HCT116 (cell line): ENCODE measurements at regions not wholly inside any gene's neighbourhood (a gene's known extent, or its start where the extent isn't known, plus 50 kb on each side); places are given as distances from the start of the nearest gene placed in this dataset.

Experiments
- ATAC-seq: fragments of 200-7000 bp; cut with Tn5 transposase; 2 replicates; pipeline ENCODE4 v1.9.1; 2020; ENCODE audit warnings: mild to moderate bottlenecking, moderate library complexity
- BruUV-seq: library from RNA; stranded (reverse); fragments of 400-500 nt; replicated peaks from 2 replicates; lab custom pipeline; 2021; lab: Mats Ljungman, UMichigan
- CTCF ChIA-PET: fragments of 300-600 bp; sonication (Branson Sonifier 250); formaldehyde crosslinking; loops from one replicate; lab custom pipeline; 2021; ENCODE audit warnings: antibody characterized with exemption; lab: Charles Lee
- POLR2A ChIA-PET: fragments of 300-600, 350-600 bp; sonication (Branson Sonifier 250); formaldehyde crosslinking; loops from one replicate; lab custom pipeline; 2021; ENCODE audit warnings: antibody characterized with exemption; lab: Charles Lee
- RAD21 ChIA-PET, 2 experiments: fragments of 300-600 bp; sonication (Branson Sonifier 250); formaldehyde crosslinking; loops; one replicate each; lab custom pipeline; 2023; ENCODE audit warnings: low total read pairs in 2 of 2; ENCODE audit not compliant: uncharacterized antibody in 2 of 2, unreplicated experiment in 2 of 2, low non-redundant PET in 1 of 2; lab: Charles Lee
- DNase-seq: peaks from one replicate; pipeline ENCODE4 v3.0.0-alpha.2; 2010; ENCODE audit warnings: low read depth, low spot score
- H2AFZ ChIP-seq: fragments of 200-600 bp; shearing (Covaris generic), sonication (generic); 2 replicates; pipeline ENCODE4 v1.6.1; 2017; ENCODE audit warnings: low read depth, mixed run types, mixed read lengths, antibody characterized with exemption, low read length; ENCODE audit not compliant: poor library complexity, severe bottlenecking
- H3K27ac ChIP-seq: 2 replicates; pipeline ENCODE4 v1.5.1; 2012; ENCODE audit warnings: low read depth, low read length
- H3K27me3 ChIP-seq: fragments of 200-600 bp; sonication (generic); 2 replicates; pipeline ENCODE4 v1.6.1; 2016; ENCODE audit warnings: mixed run types, low read length, mixed read lengths; ENCODE audit not compliant: insufficient read depth
- H3K36me3 ChIP-seq, 2 experiments: fragments of 200-500 bp in 1 of 2; fragments of 200-600 bp in 1 of 2; sonication (Bioruptor generic) in 1 of 2; sonication (generic) in 1 of 2; 2 replicates each; pipeline versions ENCODE4 v1.5.1 to v1.6.1; 2014 to 2016; ENCODE audit warnings: low read length in 2 of 2, inconsistent platforms in 1 of 2, mixed read lengths in 1 of 2, mixed run types in 1 of 2; ENCODE audit not compliant: insufficient read depth in 2 of 2, control insufficient read depth in 1 of 2
- H3K4me1 ChIP-seq, 2 experiments: fragments of 200-600 bp in 1 of 2; sonication (generic) in 1 of 2; 2 replicates each; pipeline versions ENCODE4 v1.5.1 to v1.6.1; 2012 to 2017; ENCODE audit warnings: low read length in 2 of 2, inconsistent platforms in 1 of 2, mild to moderate bottlenecking in 1 of 2, mixed read lengths in 1 of 2, mixed run types in 1 of 2, moderate library complexity in 1 of 2; ENCODE audit not compliant: insufficient read depth in 2 of 2, control insufficient read depth in 1 of 2
- H3K4me2 ChIP-seq: fragments of 200-600 bp; sonication (generic); 2 replicates; pipeline ENCODE4 v1.6.1; 2017; ENCODE audit warnings: mixed run types, low read length, mixed read lengths
- H3K4me3 ChIP-seq, 2 experiments: fragments of 200-600 bp in 1 of 2; sonication (generic) in 1 of 2; replicated peaks in 1 of 2; 2 replicates each; pipeline ENCODE4 v1.5.1; 2011 to 2016; ENCODE audit warnings: low read length in 2 of 2, control low read depth in 1 of 2, low read depth in 1 of 2, mild to moderate bottlenecking in 1 of 2, mixed read lengths in 1 of 2, mixed run types in 1 of 2
- H3K79me2 ChIP-seq: fragments of 200-600 bp; sonication (generic); 2 replicates; pipeline ENCODE4 v1.6.1; 2017; ENCODE audit warnings: mild to moderate bottlenecking, mixed run types, low read length, moderate library complexity, mixed read lengths; ENCODE audit not compliant: insufficient read depth
- H3K9ac ChIP-seq: fragments of 200-600 bp; sonication (generic); 2 replicates; pipeline ENCODE4 v1.6.1; 2016; ENCODE audit warnings: low read length, mixed read lengths
- H3K9me2 ChIP-seq: fragments of 200-600 bp; sonication (generic), shearing (Covaris generic); 2 replicates; pipeline ENCODE4 v1.6.1; 2017; ENCODE audit warnings: mixed run types, mild to moderate bottlenecking, moderate library complexity; ENCODE audit not compliant: insufficient read depth
- H3K9me3 ChIP-seq, 2 experiments: fragments of 200-500 bp in 1 of 2; fragments of 200-600 bp in 1 of 2; sonication (Bioruptor generic) in 1 of 2; sonication (generic) in 1 of 2; 2 replicates each; pipeline ENCODE4 v1.6.1; 2014 to 2017; ENCODE audit warnings: low read length in 2 of 2, mixed read lengths in 2 of 2, inconsistent platforms in 1 of 2, low read depth in 1 of 2, mild to moderate bottlenecking in 1 of 2, mixed run types in 1 of 2, moderate library complexity in 1 of 2; ENCODE audit not compliant: control insufficient read depth in 1 of 2, insufficient read depth in 1 of 2
- H4K20me1 ChIP-seq: fragments of 200-600 bp; sonication (generic), shearing (Covaris generic); 2 replicates; pipeline ENCODE4 v1.6.1; 2017; ENCODE audit warnings: mixed run types, mild to moderate bottlenecking, moderate library complexity; ENCODE audit not compliant: insufficient read depth
- CEBPB ChIP-seq: IDR thresholded peaks from 2 replicates; pipeline ENCODE4 v1.6.1; 2012; ENCODE audit warnings: low read depth
- EGR1 ChIP-seq: IDR thresholded peaks from 2 replicates; pipeline ENCODE4 v1.6.1; 2012; ENCODE audit warnings: low read depth
- ELF1 ChIP-seq: IDR thresholded peaks from 2 replicates; pipeline ENCODE4 v1.6.1; 2012; ENCODE audit warnings: low read depth, borderline replicate concordance
- EZH2 ChIP-seq: fragments of 200-600 bp; sonication (generic); IDR thresholded peaks from 2 replicates; pipeline ENCODE4 v1.6.1; 2017; ENCODE audit warnings: antibody characterized with exemption, mixed run types
- EZH2phosphoT487 ChIP-seq: fragments of 200-600 bp; IDR thresholded peaks from 2 replicates; pipeline ENCODE4 v1.6.1; 2018; ENCODE audit warnings: antibody characterized with exemption, borderline replicate concordance
- JUND ChIP-seq: IDR thresholded peaks from 2 replicates; pipeline ENCODE4 v1.6.1; 2012
- MAX ChIP-seq: IDR thresholded peaks from 2 replicates; pipeline ENCODE4 v1.6.1; 2012
- POLR2A ChIP-seq: IDR thresholded peaks from 2 replicates; pipeline ENCODE4 v1.7.0; 2011; ENCODE audit warnings: borderline replicate concordance; ENCODE audit not compliant: insufficient read depth, insufficient read length; ENCODE audit errors: extremely low read depth
- POLR2AphosphoS5 ChIP-seq: IDR thresholded peaks from 2 replicates; pipeline ENCODE4 v1.6.1; 2011; ENCODE audit warnings: mild to moderate bottlenecking, low read depth, low read length, moderate library complexity
- RAD21 ChIP-seq: IDR thresholded peaks from 2 replicates; pipeline ENCODE4 v1.6.1; 2012; ENCODE audit warnings: low read depth, mild to moderate bottlenecking
- SIN3A ChIP-seq: IDR thresholded peaks from 2 replicates; pipeline ENCODE4 v1.6.1; 2012; ENCODE audit warnings: low read depth
- SP1 ChIP-seq: IDR thresholded peaks from 2 replicates; pipeline ENCODE4 v1.6.1; 2012; ENCODE audit warnings: low read depth
- TCF7L2 ChIP-seq: IDR thresholded peaks from 2 replicates; pipeline ENCODE4 v1.7.0; 2011; ENCODE audit warnings: borderline replicate concordance, inconsistent platforms; ENCODE audit not compliant: insufficient read depth, insufficient read length; ENCODE audit errors: extremely low read depth
- YY1 ChIP-seq: IDR thresholded peaks from 2 replicates; pipeline ENCODE4 v1.6.1; 2011; ENCODE audit warnings: low read length, low read depth, moderate library complexity, mild to moderate bottlenecking; ENCODE audit not compliant: insufficient replicate concordance; ENCODE audit errors: extremely low read depth
- intact Hi-C: fragments of 100-400 bp; cut with micrococcal nuclease; formaldehyde crosslinking; loops from 2 replicates; pipeline ENCODE4 v1.10.0; 2022
- TF ChIP-seq, protein P1 (sequence below): IDR thresholded peaks from 2 replicates; pipeline ENCODE4 v1.6.1; 2012
- TF ChIP-seq, protein P2 (sequence below): IDR thresholded peaks from 2 replicates; pipeline ENCODE4 v1.6.1; 2011; ENCODE audit warnings: mild to moderate bottlenecking, low read length, moderate library complexity; ENCODE audit not compliant: insufficient replicate concordance; ENCODE audit errors: extremely low read depth
- TF ChIP-seq, protein P3 (sequence below): IDR thresholded peaks from 2 replicates; pipeline ENCODE4 v1.6.1; 2012; ENCODE audit warnings: low read depth

DNA sequence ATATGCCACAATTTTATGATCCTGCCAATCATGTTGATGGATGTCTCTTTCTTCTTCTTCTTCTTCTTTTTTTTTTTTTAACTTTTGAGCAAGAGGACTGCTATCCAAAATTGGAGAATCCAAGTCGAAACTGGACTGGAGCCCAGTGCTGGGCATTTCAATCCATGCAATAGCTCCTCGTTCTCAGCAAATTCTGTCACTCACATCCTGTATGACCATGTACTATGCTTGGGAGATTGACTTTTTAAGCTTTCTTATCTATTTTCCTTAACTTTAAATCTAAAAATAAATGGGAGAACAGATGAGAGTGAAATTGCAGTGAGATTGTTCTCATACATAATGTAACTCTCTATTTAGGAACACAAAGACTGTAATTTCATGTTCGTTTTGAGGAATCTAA, 123.0 kb upstream of the PUDP start:
- no peaks in the 10 kb centered on the region for H3K79me2 ChIP-seq
- no peak overlapping the region for H3K27ac ChIP-seq
- H3K9me3 ChIP-seq = no peaks in the 10 kb centered on the region
- intact Hi-C loops = no loop called here
- ChIA-PET POLR2A (no interaction called here), CTCF (no interaction called here), RAD21 (no interaction called here)
- no peaks in the 10 kb centered on the region for H3K27me3 ChIP-seq
- no peak overlapping the region for H3K4me2 ChIP-seq
- no peak for ATAC-seq
- no peaks in the 10 kb centered on the region for H3K36me3 ChIP-seq
- no peak overlapping the region for H3K9ac ChIP-seq
- DNase-seq = no peak
- H2AFZ ChIP-seq = no peak overlapping the region
- TF ChIP-seq EZH2phosphoT487 = no peak
- TF ChIP-seq POLR2A = no peak
- no peak for TF ChIP-seq RAD21
- TF ChIP-seq TCF7L2 = no peak
- no peak for TF ChIP-seq SIN3A
- no peak for TF ChIP-seq JUND
- no peak for TF ChIP-seq CEBPB
- no peak for TF ChIP-seq SP1
- no peak for TF ChIP-seq YY1
- TF ChIP-seq, protein P1, sequence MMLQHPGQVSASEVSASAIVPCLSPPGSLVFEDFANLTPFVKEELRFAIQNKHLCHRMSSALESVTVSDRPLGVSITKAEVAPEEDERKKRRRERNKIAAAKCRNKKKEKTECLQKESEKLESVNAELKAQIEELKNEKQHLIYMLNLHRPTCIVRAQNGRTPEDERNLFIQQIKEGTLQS = no peak
- TF ChIP-seq ELF1 = no peak
- TF ChIP-seq, protein P2, sequence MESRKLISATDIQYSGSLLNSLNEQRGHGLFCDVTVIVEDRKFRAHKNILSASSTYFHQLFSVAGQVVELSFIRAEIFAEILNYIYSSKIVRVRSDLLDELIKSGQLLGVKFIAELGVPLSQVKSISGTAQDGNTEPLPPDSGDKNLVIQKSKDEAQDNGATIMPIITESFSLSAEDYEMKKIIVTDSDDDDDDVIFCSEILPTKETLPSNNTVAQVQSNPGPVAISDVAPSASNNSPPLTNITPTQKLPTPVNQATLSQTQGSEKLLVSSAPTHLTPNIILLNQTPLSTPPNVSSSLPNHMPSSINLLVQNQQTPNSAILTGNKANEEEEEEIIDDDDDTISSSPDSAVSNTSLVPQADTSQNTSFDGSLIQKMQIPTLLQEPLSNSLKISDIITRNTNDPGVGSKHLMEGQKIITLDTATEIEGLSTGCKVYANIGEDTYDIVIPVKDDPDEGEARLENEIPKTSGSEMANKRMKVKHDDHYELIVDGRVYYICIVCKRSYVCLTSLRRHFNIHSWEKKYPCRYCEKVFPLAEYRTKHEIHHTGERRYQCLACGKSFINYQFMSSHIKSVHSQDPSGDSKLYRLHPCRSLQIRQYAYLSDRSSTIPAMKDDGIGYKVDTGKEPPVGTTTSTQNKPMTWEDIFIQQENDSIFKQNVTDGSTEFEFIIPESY = no peak
- no peak for TF ChIP-seq EGR1
- no peak for TF ChIP-seq POLR2AphosphoS5
- TF ChIP-seq, protein P3, sequence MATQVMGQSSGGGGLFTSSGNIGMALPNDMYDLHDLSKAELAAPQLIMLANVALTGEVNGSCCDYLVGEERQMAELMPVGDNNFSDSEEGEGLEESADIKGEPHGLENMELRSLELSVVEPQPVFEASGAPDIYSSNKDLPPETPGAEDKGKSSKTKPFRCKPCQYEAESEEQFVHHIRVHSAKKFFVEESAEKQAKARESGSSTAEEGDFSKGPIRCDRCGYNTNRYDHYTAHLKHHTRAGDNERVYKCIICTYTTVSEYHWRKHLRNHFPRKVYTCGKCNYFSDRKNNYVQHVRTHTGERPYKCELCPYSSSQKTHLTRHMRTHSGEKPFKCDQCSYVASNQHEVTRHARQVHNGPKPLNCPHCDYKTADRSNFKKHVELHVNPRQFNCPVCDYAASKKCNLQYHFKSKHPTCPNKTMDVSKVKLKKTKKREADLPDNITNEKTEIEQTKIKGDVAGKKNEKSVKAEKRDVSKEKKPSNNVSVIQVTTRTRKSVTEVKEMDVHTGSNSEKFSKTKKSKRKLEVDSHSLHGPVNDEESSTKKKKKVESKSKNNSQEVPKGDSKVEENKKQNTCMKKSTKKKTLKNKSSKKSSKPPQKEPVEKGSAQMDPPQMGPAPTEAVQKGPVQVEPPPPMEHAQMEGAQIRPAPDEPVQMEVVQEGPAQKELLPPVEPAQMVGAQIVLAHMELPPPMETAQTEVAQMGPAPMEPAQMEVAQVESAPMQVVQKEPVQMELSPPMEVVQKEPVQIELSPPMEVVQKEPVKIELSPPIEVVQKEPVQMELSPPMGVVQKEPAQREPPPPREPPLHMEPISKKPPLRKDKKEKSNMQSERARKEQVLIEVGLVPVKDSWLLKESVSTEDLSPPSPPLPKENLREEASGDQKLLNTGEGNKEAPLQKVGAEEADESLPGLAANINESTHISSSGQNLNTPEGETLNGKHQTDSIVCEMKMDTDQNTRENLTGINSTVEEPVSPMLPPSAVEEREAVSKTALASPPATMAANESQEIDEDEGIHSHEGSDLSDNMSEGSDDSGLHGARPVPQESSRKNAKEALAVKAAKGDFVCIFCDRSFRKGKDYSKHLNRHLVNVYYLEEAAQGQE = no peak
- TF ChIP-seq MAX = no peak
- TF ChIP-seq EZH2 = no peak
- H3K9me2 ChIP-seq = no peaks in the 10 kb centered on the region
- H3K4me1 ChIP-seq = no peaks in the 10 kb centered on the region
- no peaks in the 10 kb centered on the region for H4K20me1 ChIP-seq
- no TSS peak for BruUV-seq
- no peak overlapping the region for H3K4me3 ChIP-seq
